ENCODE measurements at regions not wholly inside any gene's neighbourhood (a gene's known extent, or its start where the extent isn't known, plus 50 kb on each side); places are given as distances from the start of the nearest gene placed in this dataset.

DNA sequence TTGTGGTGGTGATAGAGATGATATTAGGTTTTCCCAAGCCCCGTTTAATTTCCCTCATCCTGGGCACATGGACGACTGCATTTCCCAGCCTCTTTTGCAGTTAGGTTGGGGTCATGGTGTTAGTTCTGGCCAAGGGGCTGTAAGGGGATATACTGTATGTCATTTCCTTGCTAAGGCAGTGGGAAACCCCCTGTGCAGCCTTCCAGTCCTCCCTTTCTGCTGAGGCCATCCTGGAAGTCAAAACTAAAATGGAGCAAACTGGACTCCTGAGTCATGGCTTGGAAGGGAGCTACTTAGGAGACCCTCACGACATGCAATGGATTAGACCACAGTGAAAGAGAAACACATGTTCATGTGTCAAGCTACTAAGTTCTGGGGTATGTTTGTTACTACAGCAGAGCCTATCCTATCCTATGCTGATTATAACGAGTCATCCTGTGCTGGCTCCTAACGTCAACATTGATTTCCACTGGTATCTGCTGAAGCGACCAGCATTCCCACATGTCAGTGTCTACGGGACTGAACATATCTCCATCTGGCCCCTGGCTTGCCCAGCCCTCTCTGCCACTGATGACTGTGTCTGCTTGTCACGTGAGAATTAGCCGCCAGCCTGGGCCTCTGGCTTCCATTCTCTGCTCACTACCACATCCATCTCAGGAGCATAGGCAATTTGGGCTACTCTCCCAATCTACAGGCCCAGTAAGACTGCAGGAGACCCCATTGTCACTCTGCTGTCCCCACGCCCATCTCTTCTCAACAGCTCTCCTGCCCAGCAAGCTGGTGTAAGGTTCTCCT is 85.6 kb upstream of the MEF2A start:
- TF ChIP-seq CTCF (IDR thresholded peaks at IDR 0.05): no peak
- no peak for TF ChIP-seq POLR2A (IDR thresholded peaks at IDR 0.05)

All from sigmoid colon (tissue), 3 donors.